Cardiac muscle cell (in vitro differentiated cells and primary cell): ENCODE measurements at regions not wholly inside any gene's neighbourhood (a gene's known extent, or its start where the extent isn't known, plus 50 kb on each side); places are given as distances from the start of the nearest gene placed in this dataset.

Experiments used
- DNase-seq, 2 donors: peaks; one replicate each; pipeline versions ENCODE4 v3.0.0 to v3.0.0-alpha.2; 2010 to 2017; ENCODE audit warnings: low read depth in 1 of 2, low spot score in 1 of 2
- H3K27ac ChIP-seq: fragments of 200-600 bp; sonication (generic); 2 replicates; pipeline ENCODE4 v1.5.1; 2016
- H3K27me3 ChIP-seq: fragments of 200-600 bp; sonication (generic); 2 replicates; pipeline ENCODE4 v1.6.0; 2016; ENCODE audit warnings: control low read depth
- H3K36me3 ChIP-seq: fragments of 200-600 bp; sonication (generic); 2 replicates; pipeline ENCODE4 v1.5.1; 2016; ENCODE audit warnings: control low read depth
- H3K4me1 ChIP-seq: fragments of 200-600 bp; sonication (generic); 2 replicates; pipeline ENCODE4 v1.8.1; 2017; ENCODE audit warnings: low read depth, mild to moderate bottlenecking, mixed run types
- H3K4me3 ChIP-seq: fragments of 200-600 bp; sonication (generic); 2 replicates; pipeline ENCODE4 v1.5.1; 2016; ENCODE audit warnings: mild to moderate bottlenecking
- H3K9me3 ChIP-seq: fragments of 200-600 bp; sonication (generic); 2 replicates; pipeline ENCODE4 v1.5.1; 2017; ENCODE audit warnings: low read depth, mild to moderate bottlenecking, control low read depth
- TF ChIP-seq, protein P1 (sequence below): IDR thresholded peaks from 2 replicates; pipeline ENCODE4 v1.5.1; 2012; ENCODE audit warnings: low read depth, mild to moderate bottlenecking, low read length

DNA sequence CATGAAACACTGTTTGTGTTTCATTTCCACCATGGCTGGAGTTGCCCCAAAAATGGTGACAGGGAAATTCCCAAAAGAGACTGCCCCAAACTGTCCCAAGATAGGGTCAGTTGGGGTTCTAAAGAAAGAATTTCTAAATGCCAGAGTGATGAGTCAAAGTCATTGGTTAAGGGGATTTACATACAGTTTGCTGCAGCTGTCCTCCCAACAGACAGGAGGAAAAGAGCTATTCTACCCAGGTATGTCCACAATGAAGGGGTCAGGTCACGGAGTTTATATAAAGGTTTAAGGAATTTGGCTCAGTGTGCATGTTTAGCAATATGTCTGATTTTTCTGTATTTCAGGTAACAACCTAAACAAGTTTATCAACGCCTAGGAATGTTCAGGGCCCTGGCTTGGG lies 344.1 kb downstream of the TDRD15 start:
- no peak overlapping the region for H3K4me3 ChIP-seq
- no peak overlapping the region for H3K27ac ChIP-seq
- H3K27me3 ChIP-seq = no peaks in the 10 kb centered on the region
- peaks cover 30% of the 10 kb centered on the region for H3K4me1 ChIP-seq
- no peaks in the 10 kb centered on the region for H3K36me3 ChIP-seq
- H3K9me3 ChIP-seq = no peaks in the 10 kb centered on the region
- no peak for DNase-seq
- TF ChIP-seq, protein P1, sequence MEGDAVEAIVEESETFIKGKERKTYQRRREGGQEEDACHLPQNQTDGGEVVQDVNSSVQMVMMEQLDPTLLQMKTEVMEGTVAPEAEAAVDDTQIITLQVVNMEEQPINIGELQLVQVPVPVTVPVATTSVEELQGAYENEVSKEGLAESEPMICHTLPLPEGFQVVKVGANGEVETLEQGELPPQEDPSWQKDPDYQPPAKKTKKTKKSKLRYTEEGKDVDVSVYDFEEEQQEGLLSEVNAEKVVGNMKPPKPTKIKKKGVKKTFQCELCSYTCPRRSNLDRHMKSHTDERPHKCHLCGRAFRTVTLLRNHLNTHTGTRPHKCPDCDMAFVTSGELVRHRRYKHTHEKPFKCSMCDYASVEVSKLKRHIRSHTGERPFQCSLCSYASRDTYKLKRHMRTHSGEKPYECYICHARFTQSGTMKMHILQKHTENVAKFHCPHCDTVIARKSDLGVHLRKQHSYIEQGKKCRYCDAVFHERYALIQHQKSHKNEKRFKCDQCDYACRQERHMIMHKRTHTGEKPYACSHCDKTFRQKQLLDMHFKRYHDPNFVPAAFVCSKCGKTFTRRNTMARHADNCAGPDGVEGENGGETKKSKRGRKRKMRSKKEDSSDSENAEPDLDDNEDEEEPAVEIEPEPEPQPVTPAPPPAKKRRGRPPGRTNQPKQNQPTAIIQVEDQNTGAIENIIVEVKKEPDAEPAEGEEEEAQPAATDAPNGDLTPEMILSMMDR = no peak

GRCh38 chr2:21468624-21469023 lies 344.9 kb downstream of the TDRD15 start:
- Histone ChIP-seq H3K27me3 (no peaks in the 10 kb centered on the region), H3K4me1 (peaks cover 30% of the 10 kb centered on the region), H3K27ac (no peak overlapping the region), H3K4me3 (no peak overlapping the region), H3K36me3 (no peaks in the 10 kb centered on the region), H3K9me3 (no peaks in the 10 kb centered on the region)
- TF ChIP-seq, protein P1 = no peak
- no peak for DNase-seq

GRCh38 chr2:21469158-21469557 lies 345.4 kb downstream of the TDRD15 start:
- Histone ChIP-seq H3K4me1 (peaks cover 30% of the 10 kb centered on the region), H3K36me3 (no peaks in the 10 kb centered on the region), H3K27me3 (no peaks in the 10 kb centered on the region), H3K4me3 (no peak overlapping the region), H3K27ac (no peak overlapping the region), H3K9me3 (no peaks in the 10 kb centered on the region)
- peak in 1 of 2 donors; percentile 25 for DNase-seq
- TF ChIP-seq, protein P1 = no peak

GRCh38 chr2:21469564-21469963 lies 345.8 kb downstream of the TDRD15 start:
- Histone ChIP-seq H3K27ac (no peak overlapping the region), H3K4me3 (no peak overlapping the region), H3K4me1 (peaks cover 30% of the 10 kb centered on the region), H3K9me3 (no peaks in the 10 kb centered on the region), H3K36me3 (no peaks in the 10 kb centered on the region), H3K27me3 (no peaks in the 10 kb centered on the region)
- DNase-seq = peak in 1 of 2 donors; percentile 10
- TF ChIP-seq, protein P1 = no peak

DNA sequence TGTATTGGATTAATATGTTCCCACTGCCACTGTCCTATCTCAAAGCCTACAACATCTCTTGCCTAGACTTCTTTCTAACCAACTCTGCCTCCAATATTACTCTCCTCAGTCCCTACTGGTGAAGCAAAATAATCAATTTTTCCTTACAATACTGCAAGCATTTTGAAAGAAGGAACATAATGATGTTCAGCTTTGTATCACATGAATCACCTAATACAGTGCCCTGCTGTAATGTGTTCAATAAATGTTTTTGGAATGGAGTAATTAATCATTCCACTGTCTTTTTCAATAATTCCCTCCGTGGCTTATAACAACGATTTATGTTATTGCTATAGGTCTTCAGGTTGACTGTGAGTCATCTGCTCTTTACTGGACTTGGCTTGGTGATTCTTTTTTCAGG lies 356.4 kb downstream of the TDRD15 start:
- Histone ChIP-seq H3K27me3 (no peaks in the 10 kb centered on the region), H3K4me3 (no peak overlapping the region), H3K36me3 (no peaks in the 10 kb centered on the region), H3K27ac (no peak overlapping the region), H3K4me1 (no peaks in the 10 kb centered on the region), H3K9me3 (no peaks in the 10 kb centered on the region)
- no peak for DNase-seq
- TF ChIP-seq, protein P1 = no peak

DNA sequence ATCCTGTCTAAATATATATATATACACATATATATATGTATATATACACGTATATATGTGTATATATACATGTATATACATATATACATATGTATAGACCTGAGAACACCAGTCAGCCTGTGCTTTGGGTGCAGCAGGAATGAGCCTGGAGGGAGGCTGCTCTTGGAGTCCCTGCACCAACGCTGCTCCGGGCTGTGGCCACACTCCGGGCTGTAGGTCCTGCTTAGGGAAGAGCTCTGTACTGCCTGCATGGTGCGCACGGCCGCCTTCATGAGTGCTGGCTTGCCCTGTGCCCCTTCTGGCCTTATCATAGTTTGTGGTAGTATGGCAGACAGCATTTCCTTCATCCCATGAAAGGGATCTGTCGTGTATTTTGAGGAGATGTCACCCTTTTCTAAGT lies 360.9 kb downstream of the TDRD15 start:
- Histone ChIP-seq H3K9me3 (no peaks in the 10 kb centered on the region), H3K36me3 (no peaks in the 10 kb centered on the region)

More for the DNA sequence above, 360.9 kb downstream of the TDRD15 start:
- Histone ChIP-seq H3K4me1 (peaks cover 9% of the 10 kb centered on the region), H3K4me3 (no peak overlapping the region), H3K27me3 (no peaks in the 10 kb centered on the region), H3K27ac (no peak overlapping the region)
- TF ChIP-seq, protein P1 = no peak
- no peak for DNase-seq
